Eye (tissue), 1 donor: ENCODE measurements at regions not wholly inside any gene's neighbourhood (a gene's known extent, or its start where the extent isn't known, plus 50 kb on each side); places are given as distances from the start of the nearest gene placed in this dataset.

Experiments used
- DNase-seq: peaks from one replicate; pipeline ENCODE4 v3.0.0-alpha.2; 2015

DNA sequence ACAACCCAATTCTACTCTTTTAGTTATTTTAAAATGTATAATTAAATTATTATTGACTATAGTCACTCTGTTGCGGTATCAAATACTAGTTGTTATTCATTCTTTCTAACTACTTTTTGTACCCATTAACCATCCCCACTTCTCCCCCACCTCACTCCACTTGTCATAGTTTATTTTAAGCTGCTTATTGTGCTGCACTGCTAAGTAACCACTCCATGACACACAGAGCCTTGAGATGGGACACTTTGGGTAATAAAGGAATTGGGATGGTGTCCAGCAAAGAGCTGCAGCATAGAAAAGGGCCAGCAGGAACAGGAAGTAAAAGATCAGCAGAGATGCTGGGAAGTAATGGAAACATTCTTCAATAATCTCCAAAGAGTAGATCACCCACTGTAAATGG lies 123.0 kb downstream of the RPS29 start:
- no peak for DNase-seq

DNA sequence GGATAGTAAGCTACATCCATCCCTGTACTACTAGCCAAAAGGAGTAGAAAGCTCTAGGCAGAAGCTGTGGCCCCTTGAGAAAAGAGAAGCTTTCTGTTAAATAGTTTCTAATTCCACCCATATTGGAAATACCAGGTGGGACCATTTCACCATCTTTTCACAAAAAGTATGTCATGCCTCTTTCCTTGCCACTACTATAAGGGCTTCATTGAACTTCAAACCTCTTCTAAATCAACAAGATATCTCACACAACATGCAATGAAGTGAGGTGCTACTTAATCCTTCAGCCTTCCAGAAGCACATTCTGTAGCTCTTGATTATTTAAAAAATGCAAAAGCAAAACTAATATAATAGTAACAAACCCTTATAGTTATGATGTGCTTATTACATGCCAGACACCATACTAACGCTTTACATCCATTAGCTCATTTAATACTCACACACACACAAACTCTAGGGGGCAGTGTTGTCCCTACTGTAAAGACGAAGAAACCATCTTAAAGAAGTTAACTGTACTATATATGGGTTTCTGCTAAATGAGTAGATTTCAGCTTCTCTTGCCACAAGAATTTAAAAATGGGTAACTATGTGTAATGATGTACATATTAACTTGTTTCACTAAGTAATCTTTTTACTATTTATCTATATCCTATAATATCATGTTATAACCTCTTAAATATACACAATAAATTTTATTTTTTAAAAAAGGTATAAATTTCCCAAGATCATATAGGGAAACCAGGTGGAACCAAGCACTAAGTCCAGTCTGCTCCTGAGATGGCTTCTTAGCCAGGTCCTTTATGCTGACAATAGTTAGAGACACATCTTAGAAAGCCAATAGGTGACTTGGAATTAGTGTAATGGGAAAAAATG lies 124.4 kb downstream of the RPS29 start:
- DNase-seq: peak; percentile 68

DNA sequence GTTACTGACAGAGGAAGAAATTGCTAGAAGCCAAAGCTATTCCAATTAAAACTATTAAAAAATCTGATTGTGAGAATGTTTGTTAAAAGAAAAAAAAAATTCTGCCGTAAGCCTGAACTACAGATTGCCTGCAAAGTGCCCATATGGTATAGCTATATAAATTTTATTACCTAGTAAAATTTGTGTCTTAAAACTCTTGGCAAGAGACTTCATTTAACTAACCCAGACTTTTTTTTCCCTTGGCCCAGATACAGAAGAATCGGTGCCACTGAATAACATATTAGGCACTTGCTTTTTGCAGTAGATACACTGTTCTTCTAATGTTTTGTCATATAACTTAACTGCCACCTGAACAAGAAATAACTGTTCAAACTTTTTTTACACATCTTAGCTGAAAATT lies 125.5 kb downstream of the RPS29 start:
- DNase-seq: no peak

DNA sequence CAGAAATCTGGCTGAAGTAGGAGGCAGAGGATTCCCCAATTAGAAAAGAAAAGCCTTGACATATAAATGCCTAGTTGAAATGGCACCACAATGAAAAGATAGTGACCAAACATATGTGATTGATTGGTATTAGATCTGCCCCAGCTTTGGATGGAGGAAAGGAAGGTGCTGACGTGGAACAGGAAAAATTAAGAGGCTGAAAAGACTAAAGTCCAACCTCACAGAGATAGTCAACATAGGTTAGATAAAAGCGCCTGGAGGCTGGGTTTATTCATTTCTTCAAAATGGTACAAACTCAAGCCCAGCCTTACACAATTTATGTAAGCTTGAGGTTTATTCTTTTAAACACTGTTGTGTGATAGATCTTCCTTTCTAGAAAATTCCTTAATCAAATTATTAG lies 129.6 kb downstream of the RPS29 start:
- no peak for DNase-seq

DNA sequence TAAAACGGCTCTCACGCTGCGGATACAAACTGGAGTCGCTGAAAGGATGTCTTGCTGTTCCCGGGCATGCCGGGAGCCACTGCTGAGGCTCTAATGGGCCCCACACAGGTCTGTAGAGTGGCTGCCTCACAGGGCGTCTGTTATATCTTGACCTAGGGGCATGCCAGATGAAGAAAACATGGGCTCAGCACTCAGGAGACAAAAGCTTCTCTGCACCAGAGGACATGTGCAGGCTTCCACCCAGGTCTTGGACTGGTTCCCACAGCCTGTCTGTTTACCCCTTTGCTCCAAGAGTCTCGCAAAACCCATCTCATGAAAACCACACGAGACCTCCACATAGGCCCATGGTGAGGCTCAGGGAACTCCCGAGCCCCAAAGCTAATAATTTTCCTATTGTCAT lies 134.2 kb downstream of the RPS29 start:
- DNase-seq: no peak

DNA sequence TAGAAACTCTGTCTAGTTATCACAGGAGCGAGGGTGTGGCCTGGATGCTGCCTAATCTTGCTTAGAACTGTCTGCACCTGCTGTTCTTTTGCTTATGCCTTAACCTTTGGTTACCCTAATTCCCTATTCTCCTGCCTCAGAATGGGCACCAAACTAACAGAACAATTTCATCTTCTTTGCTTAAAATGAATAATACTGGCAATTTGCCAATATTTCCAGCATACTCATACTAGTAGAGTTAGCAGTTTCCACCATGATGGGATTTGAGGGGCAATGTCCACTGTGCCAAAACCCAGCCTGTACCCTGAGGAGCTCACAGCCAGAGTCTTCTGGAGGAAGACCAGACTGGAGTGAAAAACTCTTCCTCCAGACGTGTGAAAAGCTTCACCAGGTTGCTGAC lies 136.4 kb downstream of the RPS29 start:
- DNase-seq: no peak

DNA sequence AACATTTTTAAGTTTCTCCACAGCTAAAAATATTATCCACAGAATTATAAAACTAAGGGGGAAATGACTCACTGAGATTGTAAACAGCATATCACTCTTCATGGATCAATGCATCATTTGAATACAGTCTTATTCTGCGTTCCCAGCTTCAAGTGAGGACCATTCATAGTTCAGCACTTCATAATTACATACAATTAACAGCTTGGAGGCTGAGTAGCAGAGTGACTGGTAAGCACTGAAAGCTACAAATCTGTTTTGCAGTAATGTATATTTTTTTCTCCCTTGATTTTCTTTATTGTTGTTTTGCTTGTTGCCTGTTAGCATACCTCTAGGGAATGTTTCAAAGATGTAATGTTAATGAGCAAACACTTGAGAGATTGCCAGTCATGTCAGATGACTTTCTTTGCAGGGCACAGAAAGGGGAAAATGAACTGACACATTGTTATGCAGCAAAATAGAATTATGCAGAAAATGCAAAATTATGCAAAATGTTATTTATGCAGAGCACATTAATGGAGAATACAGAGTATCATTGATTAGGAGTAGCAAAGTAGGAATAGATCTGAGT lies 138.6 kb downstream of the RPS29 start:
- peak; percentile 16 for DNase-seq

DNA sequence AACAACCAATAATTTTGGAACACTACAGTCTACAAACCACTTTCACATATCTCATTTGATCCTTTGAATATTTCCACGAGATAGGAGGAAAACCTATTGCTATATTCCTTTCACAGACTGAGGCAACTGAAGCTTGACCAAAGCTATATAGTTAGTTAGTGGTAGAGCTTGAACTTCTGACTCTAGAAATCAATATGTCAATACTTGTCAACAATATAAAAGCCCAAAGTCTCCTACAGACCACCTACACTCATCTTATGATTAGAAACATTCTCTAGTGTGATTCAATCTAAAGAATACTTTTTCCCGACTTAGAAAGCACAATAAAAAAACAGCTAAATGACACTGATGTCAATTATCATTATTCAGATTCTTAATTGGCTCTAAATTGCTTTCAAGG lies 139.4 kb downstream of the RPS29 start:
- DNase-seq: no peak

DNA sequence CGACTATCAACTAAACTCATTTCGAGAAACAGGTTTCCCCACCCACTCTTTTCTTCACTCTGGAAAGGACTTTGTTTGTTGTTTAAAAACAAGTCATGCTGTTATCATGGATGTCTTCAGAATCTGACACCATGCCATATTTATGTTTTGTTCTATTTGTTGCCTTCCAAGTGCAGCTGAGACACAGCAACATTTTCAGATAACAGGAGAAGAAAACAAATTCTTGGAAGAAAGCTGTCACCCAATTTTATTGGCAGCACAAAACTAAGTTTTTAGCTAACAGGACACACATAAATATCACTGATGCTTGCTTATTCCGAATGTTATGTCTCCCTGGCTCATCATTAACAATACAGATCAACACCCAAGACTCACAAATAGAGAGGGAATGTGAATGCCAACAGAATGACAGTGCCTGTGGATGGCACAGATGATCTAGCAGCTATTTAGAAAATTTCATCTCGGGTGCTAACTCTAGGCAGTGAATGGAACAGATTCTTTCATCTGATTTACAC lies 147.9 kb downstream of the RPS29 start:
- DNase-seq: no peak

DNA sequence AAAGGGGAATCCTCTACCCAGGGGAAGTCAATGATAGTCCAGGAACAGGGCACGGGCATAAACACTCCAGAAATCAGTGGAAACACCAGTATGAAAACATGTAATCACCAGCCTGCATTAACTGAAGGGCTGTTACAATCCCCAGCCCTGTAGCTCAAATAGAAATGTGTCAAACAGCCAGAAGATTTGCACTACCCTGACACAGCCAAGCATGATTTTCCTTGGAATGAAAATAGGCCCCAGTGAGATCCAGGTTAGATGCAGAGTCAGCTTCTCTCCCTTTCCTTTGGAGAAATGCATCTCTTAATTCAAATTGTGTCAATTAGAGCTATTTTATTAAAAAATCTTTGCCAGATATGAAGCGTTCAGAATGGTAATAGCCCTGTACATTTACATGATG lies 158.1 kb downstream of the RPS29 start:
- DNase-seq: no peak

DNA sequence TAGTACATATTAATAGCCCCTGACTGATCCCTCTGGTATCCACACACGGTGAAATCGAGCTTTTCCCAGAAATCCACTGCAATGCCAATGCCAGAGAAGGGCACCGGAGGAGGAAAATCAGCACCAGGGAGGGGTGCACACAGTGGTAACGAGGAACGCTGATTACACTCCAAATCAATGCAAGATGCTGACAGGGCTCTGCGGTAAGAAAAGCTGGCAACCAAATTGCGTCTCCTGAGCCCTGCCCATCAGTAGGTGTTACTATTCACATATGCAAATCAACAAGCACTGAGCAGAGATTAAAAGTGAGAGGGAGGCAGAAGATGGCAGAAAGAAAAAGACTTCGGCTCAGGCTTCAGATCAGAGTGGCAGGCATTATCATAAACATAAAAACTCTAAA lies 159.1 kb downstream of the RPS29 start:
- no peak for DNase-seq

DNA sequence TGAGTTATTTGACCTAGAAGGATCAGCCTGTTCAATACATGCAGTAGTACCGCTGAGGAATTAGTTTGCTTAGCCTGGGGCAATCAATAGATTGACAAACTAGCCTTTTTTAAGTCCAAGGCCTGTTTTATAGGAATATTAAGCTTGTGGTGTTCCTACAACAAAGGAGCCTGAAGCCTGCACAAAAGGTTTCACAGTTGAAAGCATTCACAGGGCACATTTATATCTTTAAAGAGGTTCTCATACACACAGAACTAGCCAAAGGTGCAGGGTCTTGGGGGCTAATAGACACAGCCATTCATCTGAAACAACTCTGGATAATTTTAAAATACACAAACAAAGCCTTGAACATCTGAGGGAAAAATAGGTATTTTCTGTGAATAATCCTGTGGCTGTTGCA lies 160.3 kb downstream of the RPS29 start:
- DNase-seq: no peak

DNA sequence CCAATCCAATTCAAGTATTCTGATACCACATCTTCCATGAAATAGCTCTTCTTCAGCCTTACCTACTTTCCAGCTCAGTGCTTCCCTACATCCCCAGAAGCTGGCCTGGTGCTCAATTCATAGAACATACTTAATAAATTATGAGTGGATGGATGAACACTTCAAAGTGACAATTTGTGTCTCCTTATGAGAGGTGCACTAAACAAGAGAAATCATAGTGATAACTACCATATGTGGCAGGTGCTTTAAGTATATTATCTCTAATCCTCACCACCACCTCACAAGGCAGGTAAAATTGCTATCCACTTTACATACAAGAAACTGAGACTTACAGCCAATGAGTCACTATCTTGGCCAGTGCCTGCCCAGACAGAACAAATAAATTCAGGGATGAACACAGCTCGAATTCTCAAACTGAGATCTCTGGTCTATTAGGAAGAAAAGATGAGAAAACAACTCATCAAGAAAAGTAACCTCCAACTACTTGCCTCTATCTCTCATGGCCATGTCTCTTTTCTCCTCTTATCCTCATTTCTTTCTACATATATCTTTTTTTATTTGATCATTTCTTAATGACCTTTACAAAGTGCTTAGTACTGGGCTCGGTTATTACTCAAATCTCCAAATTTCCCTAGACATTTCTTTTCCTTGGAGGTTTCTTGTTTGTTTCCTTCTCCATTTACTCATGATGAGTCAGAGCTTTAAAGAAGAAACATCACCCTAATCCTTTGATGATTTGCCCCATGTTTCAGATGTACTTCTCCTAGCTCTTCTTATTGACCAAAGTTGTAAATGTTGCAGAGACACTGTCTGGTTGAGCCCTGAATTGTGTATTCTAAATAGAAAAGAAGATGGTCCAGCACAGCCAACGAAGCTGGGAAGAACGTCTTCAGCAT lies 161.5 kb downstream of the RPS29 start:
- DNase-seq: no peak

DNA sequence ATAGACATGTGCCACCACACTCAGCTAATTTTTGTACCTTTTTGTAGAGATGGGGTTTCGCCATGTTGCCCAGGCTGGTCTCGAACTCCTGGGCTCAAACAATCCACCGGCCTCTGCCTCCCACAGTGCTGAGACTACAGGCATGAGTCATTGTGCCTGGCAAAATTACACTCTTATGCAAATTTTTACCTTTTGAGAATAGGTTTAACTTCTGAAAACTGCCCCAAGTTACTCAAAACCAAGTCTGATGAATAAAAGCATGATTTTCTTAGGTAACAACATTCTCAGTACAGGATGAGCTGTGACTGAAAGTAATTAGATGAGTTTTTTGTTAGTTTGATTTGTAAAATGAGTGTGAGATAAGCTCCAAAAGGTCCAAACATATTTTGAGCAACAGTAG lies 166.0 kb downstream of the RPS29 start:
- no peak for DNase-seq

DNA sequence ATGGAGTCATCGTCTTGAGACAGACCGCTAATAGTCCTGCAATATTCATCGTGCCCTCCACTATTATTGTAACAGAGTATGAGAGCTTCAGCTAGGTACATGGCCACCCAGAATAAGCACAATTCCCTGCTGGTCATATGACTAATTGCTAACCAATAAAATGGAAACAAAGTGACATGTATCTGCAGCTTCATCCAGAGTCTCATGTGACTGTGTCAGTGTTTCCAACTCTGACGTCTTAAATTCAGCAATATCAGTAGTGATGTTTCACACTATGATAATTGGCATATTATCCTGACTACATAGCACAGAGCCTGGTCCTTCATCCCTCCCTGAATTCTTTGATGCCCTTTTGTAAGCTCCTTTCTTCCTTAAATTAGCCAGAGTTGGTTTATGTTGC lies 167.4 kb downstream of the RPS29 start:
- DNase-seq: no peak

DNA sequence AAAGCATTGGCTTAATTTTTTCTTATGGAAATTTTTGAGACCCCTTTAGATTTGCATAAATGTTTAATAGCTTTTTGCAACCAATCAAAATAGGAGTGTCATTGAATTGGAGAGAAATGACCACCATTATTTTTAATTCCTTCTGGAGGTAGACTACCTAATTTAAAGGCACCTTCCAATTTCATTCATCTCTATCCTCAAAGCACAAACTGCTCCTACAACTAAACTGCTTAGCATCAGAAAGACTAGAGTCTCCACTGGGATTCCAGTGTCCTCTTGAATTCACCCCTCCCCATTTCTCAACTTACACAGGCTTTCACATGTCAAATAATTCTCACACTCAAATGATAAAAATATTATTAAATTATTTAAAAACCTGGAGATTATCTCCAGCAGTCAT lies 168.4 kb downstream of the RPS29 start:
- DNase-seq: no peak

DNA sequence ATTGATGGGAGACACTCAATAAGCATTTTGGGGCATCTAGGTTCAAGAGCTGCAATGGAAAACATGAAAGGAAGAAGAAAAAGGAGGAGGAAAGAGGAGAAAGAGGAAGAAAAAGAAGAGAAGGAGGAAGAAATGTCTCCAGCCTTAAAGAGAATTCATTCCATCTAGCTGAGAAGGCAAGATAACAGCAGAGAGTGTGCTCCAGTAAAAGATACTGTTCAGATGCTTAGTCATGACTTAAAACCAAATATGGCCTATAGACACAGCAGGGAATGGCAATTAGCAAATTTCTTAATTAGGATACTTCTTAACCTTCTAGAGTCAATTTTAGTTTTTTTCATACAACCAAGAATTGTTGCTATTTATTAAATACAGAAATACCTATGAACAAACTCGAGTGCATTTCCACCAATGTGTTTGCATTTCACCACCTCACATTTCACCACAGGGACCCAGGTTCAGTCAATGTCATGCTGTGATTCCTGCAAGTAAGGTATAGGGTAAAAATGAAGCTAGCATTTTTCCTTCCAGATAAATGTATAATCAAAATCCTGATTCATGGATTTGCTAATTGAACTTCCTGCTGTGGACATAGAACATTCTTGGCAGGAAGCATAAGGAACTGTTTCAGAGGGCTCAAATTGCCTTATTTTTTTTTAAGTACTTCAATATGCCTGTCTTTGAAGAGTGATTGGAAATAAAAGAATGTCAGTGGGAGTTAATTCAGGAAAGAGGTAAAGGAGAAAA lies 177.8 kb downstream of the RPS29 start:
- no peak for DNase-seq

DNA sequence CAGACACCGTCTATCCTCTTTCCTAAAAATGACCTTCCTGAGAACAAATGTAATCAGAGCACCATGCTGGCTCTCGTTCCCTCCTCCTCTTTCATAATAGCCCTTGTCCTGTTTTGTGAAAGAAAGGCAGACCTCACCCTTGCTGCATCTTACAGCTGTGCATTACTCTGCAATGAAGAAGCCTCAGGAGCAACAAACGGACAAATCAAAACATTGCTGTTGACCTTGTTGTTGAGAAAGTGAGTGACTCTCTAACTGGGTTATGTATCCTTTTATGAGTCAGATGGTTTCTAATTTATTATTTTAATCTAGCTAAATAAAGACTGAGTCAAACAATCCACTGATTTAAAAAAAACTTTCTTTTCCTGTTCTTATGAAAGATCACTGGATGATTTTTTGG lies 180.9 kb downstream of the RPS29 start:
- DNase-seq: no peak

DNA sequence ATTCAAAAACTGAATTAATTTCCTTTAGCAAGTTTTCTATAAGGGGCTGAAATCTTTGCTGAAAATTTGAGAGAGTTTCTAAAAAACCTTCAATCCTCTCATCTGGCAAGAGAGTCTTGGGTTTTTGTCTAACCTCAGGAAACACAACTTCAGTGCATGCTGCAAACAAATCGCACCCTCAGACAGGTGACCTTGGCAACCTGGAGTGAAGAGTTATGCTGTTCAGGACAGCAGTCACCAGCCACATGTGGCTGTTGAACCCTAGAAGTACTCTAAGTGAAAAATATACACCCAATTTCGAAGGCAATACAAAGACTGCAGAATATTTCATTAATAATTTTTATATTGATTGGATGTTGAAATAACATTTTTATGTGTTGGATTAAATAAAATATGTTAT lies 184.8 kb downstream of the RPS29 start:
- no peak for DNase-seq

DNA sequence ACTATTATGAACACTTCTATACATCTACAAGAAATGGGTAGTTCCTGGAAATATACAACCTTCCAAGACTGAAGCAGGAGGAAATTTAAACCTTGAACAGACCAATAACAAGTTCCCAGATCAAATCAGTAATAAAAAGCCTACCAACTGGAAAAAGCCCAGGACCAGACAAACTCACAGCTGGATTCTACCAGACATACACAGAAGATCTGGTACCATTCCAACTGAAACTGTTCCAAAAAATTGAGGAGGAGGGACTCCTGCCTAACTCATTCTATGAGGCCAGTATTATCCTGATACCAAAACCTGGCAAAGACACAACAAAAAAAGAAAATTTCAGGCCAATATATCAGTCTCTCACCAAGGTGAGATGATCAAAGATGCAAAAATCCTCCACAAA lies 189.4 kb downstream of the RPS29 start:
- DNase-seq: no peak

DNA sequence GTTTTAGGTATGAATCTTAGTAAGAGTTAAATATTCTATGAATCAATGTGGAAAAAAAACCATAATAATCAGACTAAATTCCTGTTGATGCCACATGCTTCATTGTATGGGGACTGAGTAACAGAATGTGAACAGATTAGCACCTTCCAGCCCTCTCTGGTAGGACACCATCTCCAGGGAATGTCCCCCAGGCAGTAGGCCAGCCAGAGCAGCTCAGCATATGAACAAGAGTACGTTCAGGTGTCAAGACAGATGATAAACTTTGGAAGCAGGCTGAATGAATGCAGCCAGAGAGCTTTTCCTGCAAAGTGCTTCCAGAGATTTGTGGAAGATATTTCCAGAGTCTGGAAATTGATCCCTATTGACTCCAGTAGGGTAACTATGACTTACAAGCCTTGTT lies 204.4 kb downstream of the RPS29 start:
- DNase-seq: no peak

DNA sequence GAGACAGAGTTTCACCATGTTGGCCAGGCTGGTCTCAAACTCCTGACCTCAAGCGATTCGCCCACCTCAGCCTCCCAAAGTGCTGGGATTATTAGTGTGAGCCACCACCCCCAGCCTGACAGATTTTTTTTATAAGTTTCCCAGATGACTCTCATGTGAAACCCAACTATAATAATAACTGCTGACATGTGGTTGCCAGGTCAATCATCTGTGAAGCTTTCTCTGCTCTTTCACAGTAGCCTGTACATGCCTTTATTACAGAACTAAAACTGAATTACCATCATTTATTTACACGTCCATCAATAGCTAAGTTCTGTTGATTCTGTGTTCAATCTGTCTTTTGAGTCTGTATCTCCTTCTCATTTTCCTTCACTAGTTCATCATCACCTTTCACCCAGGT lies 218.5 kb downstream of the RPS29 start:
- DNase-seq: no peak

DNA sequence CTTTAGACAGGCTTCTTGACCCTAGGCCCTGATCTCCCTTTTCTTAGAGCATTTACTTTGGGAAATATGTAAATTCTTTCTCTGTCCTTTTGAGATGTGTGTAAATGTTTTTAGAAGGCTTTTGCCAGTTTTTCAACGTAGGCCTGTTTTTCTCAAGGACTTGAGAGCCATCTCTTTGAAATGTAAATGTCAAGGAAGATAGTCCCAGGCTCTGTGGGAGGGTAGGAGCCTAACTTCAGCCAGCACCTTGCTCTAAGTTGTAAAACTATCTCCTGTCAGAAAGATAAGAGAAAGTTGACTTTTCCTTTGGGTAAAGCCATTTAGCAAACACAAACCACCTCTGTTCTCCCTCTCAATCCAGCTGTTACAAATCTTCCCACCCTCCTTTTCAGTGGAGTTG lies 219.8 kb downstream of the RPS29 start:
- DNase-seq: no peak
